ENCODE measurements at regions not wholly inside any gene's neighbourhood (a gene's known extent, or its start where the extent isn't known, plus 50 kb on each side); places are given as distances from the start of the nearest gene placed in this dataset.
"Not testable (repeated sequence)": the region's sequence is repeated elsewhere in the genome, so short reads cannot be mapped to it uniquely, and the experiment has no call there.

GRCh38 chrX:94854251-94854650 is 1180.2 kb downstream of the FAM133A start:
- no peak for DNase-seq

- not testable (repeated sequence) for DNase-seq
Measured at GRCh38 chrX:94862470-94862869, 1188.5 kb downstream of the FAM133A start.

- DNase-seq = no peak
Measured at GRCh38 chrX:94871640-94872039, 1197.6 kb downstream of the FAM133A start.

- no peak for DNase-seq
Measured at GRCh38 chrX:94901849-94902248, 1227.8 kb downstream of the FAM133A start.

- no peak for DNase-seq
Measured at GRCh38 chrX:94908171-94908570, 1234.2 kb downstream of the FAM133A start.

- DNase-seq = no peak
Measured at GRCh38 chrX:94908648-94909047, 1234.6 kb downstream of the FAM133A start.

GRCh38 chrX:94914235-94914634 is 1240.2 kb downstream of the FAM133A start:
- DNase-seq = no peak

GRCh38 chrX:94932278-94932965 is 1258.4 kb downstream of the FAM133A start:
- DNase-seq = no peak

GRCh38 chrX:94936722-94937121 is 1262.7 kb downstream of the FAM133A start:
- no peak for DNase-seq

GRCh38 chrX:94937491-94937890 is 1263.5 kb downstream of the FAM133A start:
- DNase-seq = no peak

GRCh38 chrX:94942603-94943002 is 1268.6 kb downstream of the FAM133A start:
- DNase-seq = no peak

GRCh38 chrX:94946137-94946536 is 1272.1 kb downstream of the FAM133A start:
- not testable (repeated sequence) for DNase-seq

GRCh38 chrX:94961730-94962129 is 1287.7 kb downstream of the FAM133A start:
- no peak for DNase-seq

- DNase-seq = no peak
Measured at GRCh38 chrX:94977562-94977961, 1303.6 kb downstream of the FAM133A start.

- no peak for DNase-seq
Measured at GRCh38 chrX:94977986-94978385, 1304.0 kb downstream of the FAM133A start.
